PC-3 (cell line): ENCODE measurements at regions not wholly inside any gene's neighbourhood (a gene's known extent, or its start where the extent isn't known, plus 50 kb on each side); places are given as distances from the start of the nearest gene placed in this dataset.
"Not testable (repeated sequence)": the region's sequence is repeated elsewhere in the genome, so short reads cannot be mapped to it uniquely, and the experiment has no call there.

Source experiments
- EZH2phosphoT487 ChIP-seq: fragments of 300-600 bp; sonication (generic); IDR thresholded peaks from 2 replicates; pipeline ENCODE4 v1.6.1; 2018; ENCODE audit warnings: mild to moderate bottlenecking, antibody characterized with exemption, low read length, borderline replicate concordance
- TF ChIP-seq, protein P1 (sequence below): fragments of 300-600 bp; sonication (generic); conservative IDR thresholded peaks from 2 replicates; pipeline ENCODE4 v1.5.1; 2017; ENCODE audit warnings: antibody characterized with exemption, low read depth, mild to moderate bottlenecking, low read length

DNA sequence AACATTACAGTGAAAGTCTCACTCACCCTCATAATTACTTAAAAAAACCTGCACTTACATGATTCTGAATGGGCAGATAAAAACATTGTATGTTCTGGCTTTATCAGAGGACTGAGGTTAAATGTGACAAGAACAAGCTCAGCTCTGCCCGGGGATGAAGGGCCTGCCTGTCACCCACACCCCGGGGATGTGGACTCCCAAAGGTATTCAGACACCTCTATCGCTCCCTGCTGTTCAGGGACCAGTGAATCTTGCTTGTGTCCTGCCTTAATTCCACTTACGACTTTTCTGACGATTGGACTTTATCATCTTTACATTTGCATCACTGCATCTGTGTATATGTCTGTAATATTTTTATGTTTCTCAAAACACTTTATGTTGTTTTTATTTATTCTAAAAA is 341.8 kb upstream of the ANKRD20A1 start:
- TF ChIP-seq, protein P1, sequence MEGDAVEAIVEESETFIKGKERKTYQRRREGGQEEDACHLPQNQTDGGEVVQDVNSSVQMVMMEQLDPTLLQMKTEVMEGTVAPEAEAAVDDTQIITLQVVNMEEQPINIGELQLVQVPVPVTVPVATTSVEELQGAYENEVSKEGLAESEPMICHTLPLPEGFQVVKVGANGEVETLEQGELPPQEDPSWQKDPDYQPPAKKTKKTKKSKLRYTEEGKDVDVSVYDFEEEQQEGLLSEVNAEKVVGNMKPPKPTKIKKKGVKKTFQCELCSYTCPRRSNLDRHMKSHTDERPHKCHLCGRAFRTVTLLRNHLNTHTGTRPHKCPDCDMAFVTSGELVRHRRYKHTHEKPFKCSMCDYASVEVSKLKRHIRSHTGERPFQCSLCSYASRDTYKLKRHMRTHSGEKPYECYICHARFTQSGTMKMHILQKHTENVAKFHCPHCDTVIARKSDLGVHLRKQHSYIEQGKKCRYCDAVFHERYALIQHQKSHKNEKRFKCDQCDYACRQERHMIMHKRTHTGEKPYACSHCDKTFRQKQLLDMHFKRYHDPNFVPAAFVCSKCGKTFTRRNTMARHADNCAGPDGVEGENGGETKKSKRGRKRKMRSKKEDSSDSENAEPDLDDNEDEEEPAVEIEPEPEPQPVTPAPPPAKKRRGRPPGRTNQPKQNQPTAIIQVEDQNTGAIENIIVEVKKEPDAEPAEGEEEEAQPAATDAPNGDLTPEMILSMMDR: not testable (repeated sequence)
- TF ChIP-seq EZH2phosphoT487: not testable (repeated sequence)
